ENCODE measurements at regions not wholly inside any gene's neighbourhood (a gene's known extent, or its start where the extent isn't known, plus 50 kb on each side); places are given as distances from the start of the nearest gene placed in this dataset.
"Not testable (repeated sequence)": the region's sequence is repeated elsewhere in the genome, so short reads cannot be mapped to it uniquely, and the experiment has no call there.

DNA sequence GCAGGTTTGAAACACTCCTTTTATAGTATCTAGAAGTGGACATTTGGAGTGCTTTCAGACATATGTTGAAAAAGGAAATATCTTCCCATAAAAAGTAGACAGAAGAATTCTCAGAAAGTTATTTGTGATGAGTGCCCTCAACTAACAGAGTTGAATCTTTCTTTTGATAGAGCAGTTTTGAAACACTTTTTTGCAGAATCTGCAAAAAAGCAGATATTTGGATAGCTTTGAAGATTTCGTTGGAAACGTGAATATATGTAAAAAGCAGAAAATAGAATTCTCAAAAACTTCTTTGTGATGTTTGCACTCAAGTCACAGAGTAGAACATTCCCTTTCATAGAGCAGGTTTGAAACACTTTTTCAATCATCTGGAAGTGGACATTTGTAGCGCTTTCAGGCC, 676.4 kb upstream of the ZNF337 start:
- not testable (repeated sequence) for H3K4me3 ChIP-seq (ENCODE audit: low read depth, low read length)

DNA sequence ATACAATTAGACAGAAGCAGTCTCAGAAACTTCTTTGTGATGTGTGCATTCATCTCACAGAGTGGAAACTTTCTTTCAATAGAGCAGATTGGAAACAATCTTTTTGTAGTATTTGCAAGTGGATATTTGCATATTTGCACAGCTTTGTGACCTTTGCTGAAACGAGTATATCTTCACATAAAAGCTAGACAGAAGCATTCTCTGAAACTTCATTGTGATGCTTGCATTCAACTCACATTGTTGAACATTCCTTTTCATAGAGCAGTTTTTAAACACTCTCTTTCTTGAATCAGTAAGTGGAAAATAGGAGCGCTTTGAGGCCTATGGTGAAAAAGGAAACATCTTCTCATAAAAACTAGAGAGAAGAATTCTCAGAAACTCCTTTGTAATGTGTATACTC, 657.9 kb upstream of the ZNF337 start:
- TF ChIP-seq, protein P1, sequence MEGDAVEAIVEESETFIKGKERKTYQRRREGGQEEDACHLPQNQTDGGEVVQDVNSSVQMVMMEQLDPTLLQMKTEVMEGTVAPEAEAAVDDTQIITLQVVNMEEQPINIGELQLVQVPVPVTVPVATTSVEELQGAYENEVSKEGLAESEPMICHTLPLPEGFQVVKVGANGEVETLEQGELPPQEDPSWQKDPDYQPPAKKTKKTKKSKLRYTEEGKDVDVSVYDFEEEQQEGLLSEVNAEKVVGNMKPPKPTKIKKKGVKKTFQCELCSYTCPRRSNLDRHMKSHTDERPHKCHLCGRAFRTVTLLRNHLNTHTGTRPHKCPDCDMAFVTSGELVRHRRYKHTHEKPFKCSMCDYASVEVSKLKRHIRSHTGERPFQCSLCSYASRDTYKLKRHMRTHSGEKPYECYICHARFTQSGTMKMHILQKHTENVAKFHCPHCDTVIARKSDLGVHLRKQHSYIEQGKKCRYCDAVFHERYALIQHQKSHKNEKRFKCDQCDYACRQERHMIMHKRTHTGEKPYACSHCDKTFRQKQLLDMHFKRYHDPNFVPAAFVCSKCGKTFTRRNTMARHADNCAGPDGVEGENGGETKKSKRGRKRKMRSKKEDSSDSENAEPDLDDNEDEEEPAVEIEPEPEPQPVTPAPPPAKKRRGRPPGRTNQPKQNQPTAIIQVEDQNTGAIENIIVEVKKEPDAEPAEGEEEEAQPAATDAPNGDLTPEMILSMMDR (IDR thresholded peaks at IDR 0.05; ENCODE audit: low read depth, low read length), result no peak

DNA sequence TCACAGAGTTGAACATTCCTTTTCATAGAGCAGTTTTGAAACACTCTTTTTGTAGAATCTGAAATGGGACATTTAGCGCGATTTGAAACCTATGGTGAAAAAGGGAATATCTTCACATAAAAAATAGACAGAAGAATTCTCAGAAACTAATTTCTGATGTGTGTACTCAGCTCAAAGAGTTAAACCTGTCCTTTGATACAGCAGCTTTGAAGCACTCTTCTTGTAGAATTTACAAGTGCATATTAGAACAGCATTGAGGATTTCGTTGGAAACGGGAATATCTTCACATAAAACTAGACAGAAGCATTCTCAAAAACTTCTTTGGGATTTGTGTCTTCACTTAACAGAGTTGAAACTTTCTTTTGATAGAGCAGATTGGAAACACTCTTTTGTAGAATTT, 650.7 kb upstream of the ZNF337 start:
- no peak overlapping the region for H3K4me3 ChIP-seq (ENCODE audit: low read depth, low read length)
- TF ChIP-seq, protein P1 (IDR thresholded peaks at IDR 0.05; ENCODE audit: low read depth, low read length), result no peak

More for the DNA sequence above, 657.9 kb upstream of the ZNF337 start:
- no peak overlapping the region for H3K4me3 ChIP-seq (ENCODE audit: low read depth, low read length)

DNA sequence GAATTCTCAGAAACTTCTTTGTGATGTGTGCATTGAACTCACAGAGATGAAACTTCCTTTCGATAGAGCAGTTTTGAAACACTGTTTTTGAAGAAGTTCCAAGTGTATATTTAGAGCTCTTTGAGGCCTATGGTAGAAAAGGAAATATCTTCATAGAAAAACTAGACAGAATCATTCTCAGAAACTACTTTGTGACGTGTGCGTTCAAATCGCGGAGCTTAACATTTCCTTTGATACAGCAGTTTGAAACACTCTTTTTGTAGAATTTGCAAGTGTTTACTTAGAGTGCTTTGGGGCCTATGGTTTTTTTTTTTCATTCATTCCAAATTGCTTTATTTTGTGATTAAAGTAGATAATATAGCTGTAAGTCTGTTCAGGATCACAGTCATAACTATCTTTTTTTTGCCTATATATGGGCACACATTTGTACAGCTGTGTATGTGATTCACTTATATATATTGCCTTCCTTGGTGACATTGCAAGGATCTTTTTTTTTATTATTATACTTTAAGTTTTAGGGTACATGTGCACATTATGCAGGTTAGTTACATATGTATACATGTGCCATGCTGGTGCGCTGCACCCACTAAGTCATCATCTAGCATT, 643.9 kb upstream of the ZNF337 start:
- H3K4me3 ChIP-seq (ENCODE audit: low read depth, low read length), result not testable (repeated sequence)

DNA sequence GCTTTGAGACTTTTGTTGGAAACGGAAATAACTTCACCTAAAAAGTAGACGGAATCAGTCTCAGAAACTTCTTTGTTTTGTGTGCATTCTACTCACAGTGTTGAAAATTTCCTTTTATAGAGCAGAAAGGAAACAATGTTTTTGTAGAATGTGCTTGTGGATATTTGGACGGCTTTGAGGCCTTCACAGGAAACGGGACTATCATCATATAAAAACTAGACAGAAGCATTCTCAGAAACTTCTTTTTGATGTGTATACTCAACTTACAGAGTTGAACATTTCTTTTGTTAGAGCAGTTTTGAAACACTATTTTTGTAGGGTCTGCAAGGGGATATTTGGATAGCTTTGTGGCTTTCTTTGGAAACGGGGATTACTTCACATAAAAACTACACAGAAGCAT, 627.5 kb upstream of the ZNF337 start:
- TF ChIP-seq, protein P1 (IDR thresholded peaks at IDR 0.05; ENCODE audit: low read depth, low read length), result no peak
- H3K4me3 ChIP-seq (ENCODE audit: low read depth, low read length), result no peak overlapping the region

DNA sequence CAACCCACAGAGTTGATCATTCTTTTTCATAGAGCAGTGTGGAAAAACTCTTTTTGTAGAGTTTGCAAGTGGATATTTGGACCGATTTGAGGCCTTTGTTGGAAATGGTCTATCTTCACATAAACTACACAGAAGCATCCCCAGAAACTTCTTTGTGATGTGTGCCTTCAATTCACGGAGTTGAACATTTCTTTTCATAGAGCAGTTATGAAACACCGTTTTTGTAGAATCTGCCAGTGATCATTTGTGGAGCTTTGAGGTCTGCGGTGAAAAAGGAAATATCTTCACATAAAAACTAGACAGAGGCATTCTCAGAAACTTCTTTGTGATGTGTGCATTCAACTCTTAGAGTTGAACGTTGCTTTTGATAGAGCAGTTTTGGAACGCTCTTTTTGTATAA, 618.4 kb upstream of the ZNF337 start:
- TF ChIP-seq, protein P1 (IDR thresholded peaks at IDR 0.05; ENCODE audit: low read depth, low read length), result no peak
- H3K4me3 ChIP-seq (ENCODE audit: low read depth, low read length), result no peak overlapping the region

DNA sequence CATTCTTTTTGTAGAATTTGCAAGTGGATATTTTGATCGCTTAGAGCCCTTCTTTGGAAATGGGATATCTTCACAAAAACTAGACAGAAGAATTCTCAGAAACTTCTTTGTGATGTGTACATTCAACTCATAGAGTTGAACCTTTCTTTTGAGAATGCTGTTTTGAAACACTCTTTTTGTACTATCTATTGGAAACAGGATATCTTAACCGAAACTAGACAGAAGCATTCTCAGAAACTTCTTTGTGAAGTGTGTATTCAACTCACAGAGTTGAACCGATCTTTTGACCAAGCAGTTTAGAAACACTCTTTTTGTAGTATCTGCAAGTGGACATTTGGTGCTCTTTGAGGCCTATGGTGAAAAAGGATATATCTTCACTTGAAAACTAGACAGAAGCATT, 613.1 kb upstream of the ZNF337 start:
- H3K4me3 ChIP-seq (ENCODE audit: low read depth, low read length), result not testable (repeated sequence)

DNA sequence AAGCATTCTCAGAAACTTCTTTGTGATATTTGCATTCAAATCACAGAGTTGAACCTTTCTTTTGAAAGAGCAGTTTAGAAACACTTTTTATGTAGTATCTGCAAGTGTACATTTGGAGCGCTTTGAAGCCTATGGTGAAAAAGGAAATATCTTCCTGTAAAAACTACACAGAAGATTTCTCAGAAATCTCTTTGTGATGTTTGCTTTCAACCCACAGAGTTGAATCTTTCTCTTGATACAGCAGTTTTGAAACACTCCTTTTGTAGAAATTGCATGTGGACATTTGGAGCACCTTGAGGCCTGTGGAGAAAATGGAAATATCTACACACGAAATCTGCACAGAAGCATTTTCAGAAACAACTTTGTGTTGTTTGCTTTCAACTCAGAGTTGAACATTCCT, 612.3 kb upstream of the ZNF337 start:
- no peak overlapping the region for H3K4me3 ChIP-seq (ENCODE audit: low read depth, low read length)
- TF ChIP-seq, protein P1 (IDR thresholded peaks at IDR 0.05; ENCODE audit: low read depth, low read length), result no peak

DNA sequence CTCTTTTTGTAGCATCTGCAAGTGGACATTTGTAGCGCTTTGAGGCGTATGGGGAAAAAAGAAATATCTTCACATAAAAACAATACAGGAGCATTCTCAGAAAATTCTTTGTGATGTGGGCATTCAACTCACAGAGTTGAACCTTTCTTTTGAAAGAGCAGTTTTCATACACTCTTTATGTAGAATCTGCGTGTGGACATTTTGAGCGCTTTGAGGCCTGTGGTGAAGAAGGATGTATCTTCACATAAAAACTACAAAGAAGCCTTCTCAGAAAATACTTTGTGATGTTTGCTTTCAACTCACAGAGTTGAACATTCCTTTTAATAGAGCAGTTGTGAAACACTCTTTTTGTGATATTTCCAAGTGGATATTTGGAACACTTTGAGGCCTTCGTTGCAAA, 598.4 kb upstream of the ZNF337 start:
- no peak overlapping the region for H3K4me3 ChIP-seq (ENCODE audit: low read depth, low read length)
- TF ChIP-seq, protein P1 (IDR thresholded peaks at IDR 0.05; ENCODE audit: low read depth, low read length), result no peak

DNA sequence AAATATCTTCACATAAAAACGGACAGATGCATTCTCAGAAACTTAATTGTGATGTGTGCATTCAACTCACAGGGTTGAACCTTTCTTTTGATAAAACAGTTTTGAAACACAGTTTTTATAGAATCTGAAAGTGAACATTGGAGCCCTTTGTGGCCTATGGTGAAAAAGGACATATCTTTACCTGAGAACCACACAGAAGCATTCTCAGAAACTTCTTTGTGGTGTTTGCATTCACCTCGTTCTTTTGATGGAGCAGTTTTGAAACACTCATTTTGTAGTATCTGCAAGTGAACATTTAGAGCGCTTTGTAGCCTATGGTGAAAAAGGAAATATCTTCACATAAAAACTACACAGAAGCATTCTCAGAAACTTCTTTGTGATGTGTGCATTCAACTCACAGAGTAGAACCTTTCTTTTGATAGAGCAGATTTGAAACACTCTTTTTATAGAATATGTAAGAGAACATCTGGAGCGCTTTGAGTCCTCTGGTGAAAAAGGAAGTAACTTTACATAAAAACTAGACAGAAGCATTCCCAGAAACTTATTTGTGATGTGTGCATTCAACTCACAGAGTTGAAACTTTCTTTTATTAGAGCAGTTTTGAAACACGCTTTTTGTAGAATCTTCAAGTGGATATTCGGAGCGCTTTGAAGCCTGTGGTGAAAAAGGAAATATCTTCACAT, 591.9 kb upstream of the ZNF337 start:
- not testable (repeated sequence) for H3K4me3 ChIP-seq (ENCODE audit: low read depth, low read length)
